Cerebellar cortex (tissue), 1 donor: ENCODE measurements at regions not wholly inside any gene's neighbourhood (a gene's known extent, or its start where the extent isn't known, plus 50 kb on each side); places are given as distances from the start of the nearest gene placed in this dataset.

ENCODE experiments used
- DNase-seq: peaks from one replicate; pipeline ENCODE4 v3.0.0-alpha.2; 2015; ENCODE audit warnings: low spot score

GRCh38 chr3:127374086-127375010 lies 86.5 kb upstream of the PRR20G start:
- peak; percentile 5 for DNase-seq

DNA sequence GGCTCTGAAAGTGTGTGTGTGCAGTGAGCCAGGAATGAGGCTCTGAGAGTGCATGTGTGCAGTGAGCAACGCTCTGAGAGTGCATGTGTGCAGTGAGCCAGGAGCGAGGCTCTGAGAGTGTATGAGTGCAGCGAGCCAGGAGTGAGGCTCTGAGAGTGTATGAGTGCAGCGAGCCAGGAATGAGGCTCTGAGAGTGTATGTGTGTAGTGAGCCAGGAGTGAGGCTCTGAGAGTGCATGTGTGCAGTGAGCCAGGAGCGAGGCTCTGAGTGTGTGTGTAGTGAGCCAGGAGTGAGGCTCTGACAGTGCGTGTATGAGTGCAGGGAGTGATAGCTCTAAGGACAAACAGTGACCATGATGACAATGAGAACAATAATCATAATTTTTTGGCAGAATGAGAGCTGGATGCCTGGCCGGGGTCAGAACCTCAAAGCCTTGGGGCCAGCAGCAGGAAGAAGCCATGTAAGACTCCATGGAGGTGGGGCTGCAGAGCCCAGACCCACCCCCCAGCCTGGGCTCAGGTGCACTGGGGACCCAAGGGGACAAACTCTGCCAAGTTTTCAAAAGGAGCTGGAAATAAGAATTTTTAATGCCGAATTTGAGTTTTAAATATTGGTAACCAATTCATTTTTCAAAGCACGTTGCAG lies 85.7 kb upstream of the PRR20G start:
- no peak for DNase-seq

DNA sequence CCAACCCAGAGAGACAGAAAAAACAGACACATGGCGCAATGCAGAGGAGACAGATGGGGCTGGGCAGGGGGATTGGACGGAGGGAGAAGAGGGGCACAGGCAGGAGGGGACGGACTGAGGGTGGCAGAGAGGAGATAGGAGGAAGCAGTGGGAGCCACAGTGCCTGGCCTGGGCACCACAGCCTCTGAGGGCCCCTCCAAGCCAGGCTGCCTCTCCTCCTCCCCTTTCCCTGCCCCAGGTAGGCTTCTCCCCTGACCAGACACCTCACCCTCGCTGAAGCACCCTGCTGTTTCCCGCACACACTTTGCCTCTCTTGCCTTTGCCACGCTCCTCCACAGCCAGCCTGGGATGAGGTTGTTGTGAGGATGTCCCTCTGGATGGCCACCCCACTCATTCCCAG lies 84.0 kb upstream of the PRR20G start:
- DNase-seq, result no peak

DNA sequence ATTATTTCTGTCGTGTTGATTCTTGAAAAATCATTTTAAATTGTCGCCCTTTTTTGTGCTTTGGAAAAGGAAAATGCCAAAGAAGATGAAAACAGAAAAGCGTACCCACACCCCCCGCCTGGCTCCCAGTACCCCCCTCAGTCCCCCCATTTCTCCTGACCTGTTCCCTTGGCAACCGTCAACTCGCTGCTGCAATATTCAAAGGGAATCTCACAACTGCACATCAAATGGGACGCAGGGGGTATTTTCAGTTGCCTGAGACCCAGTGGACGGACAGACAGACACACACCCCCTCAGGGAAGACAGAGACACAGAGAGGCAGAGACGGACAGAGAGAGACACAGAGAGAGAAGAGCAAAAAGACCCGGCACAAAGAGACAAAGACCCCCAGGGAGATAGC lies 83.5 kb upstream of the PRR20G start:
- no peak for DNase-seq

GRCh38 chr3:127370906-127371305 lies 83.1 kb upstream of the PRR20G start:
- DNase-seq, result no peak

DNA sequence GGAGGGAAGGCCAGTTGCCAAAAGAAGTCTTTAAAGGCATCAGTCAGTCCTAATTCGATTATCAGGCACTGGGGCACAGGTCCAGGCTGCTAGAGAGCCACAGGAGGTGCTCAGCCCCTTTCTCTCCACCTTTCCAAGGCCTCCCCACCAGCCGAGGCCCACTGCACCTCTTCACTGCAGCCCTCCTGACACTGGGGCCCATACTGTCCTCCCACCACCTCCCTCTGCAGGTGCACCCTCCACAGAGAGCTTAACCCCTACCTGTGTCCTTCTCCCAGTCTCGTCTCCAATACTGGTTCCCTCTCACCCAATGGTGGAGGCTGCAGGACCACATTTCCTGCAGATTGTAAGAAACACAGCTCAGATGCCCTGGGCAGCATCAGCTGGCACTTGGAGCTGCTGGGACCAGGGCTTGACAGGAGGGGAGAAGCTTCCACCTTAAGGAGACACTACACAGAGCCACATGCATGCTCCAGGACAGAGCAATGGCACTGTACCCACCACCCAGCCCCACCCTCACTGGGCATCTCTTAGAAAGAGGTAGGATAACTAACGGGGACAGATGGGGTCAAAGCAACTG lies 81.6 kb upstream of the PRR20G start:
- DNase-seq, result no peak

GRCh38 chr3:127368186-127369032 lies 80.6 kb upstream of the PRR20G start:
- no peak for DNase-seq

GRCh38 chr3:127367593-127367992 lies 79.7 kb upstream of the PRR20G start:
- no peak for DNase-seq

DNA sequence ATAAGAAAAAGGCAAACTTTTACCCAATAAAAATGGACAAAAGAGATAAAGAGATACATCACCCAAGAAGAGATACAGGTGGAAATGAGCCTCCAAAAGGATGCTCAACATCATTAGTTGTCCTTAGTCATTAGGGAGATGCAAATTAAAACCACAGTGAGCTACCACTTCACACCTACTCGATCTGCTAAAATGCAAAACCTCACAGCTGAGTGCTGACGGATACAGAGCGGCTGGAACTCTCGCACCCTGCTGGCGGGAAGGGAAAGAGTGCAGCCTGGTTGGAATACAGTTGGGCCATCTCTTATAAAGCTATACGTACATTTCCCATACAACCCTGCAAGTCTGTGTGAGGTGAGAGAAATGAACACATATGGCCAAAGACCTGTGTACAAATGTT lies 78.5 kb upstream of the PRR20G start:
- no peak for DNase-seq

DNA sequence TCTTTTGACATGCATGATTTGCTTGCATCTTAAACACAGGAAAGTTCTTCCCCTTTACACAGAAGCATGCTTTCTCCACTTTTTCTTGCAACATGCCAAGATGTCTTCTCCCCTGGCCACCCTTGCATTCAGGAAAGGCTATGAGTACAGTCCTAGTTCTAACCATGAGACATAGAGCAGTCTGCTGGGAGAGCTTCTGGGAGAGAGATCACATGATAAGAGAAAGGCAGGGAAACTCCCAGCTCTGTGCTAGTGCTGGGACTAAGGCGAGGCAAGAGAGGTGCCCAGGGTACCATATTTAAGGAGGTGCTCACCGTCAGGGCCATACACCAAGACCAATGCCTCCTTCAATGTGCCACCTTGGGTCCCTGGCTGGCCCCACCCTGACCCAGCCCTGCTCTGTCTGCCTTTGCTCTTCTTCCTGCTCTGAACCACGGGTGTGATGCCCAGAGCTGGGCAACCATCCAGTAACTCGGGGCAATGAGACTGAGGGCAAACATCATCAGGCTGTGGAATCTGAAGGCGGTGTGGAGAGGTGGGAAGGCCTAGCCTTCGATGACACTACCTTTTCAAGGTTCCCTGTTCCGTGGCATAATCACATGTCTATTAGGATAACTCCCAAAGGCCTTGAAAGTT lies 77.4 kb upstream of the PRR20G start:
- DNase-seq, result no peak

DNA sequence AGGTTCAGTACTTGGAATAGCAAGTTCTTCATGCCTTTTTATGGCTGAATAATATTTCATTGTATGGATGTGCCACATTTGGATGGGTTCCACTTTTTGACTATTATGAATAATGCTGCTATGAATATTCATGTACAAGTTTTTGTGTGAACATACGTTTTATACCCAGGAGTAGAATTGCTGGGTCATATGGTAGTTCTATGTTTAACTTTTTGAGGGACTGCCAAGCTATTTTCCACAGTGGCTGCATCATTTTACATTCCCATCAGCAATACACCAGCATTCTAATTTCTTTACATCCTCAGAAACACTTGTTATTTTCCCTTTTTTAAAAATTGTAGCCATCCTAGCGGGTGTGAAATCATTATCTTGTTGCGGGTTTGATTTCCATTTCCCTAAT lies 76.0 kb upstream of the PRR20G start:
- DNase-seq, result no peak

- DNase-seq, result no peak
Measured at GRCh38 chr3:127363171-127363570, 75.3 kb upstream of the PRR20G start.

GRCh38 chr3:127360647-127361046 lies 72.8 kb upstream of the PRR20G start:
- no peak for DNase-seq

- DNase-seq, result no peak
Measured at GRCh38 chr3:127358641-127359040, 70.8 kb upstream of the PRR20G start.

GRCh38 chr3:127356381-127356780 lies 68.5 kb upstream of the PRR20G start:
- DNase-seq, result no peak

- no peak for DNase-seq
Measured at GRCh38 chr3:127354761-127355160, 66.9 kb upstream of the PRR20G start.

DNA sequence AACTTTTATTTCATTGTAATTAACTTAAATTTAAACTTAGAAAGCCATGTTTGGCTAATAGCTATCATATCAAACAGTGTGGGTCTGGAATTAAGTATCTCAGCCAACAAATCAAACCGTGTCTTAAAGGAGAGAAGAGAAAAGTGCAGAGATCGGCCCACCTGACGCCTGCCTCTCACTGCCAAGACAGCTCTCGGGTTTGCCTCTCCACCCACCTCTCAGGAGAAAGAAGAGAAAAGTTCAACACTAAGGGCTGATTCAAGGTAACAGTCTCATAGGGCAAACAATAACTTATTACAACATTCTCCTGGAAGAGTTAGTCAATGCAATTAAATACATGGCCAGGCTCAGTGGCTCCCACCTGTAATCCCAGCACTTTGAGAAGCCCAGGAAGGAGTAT lies 64.8 kb upstream of the PRR20G start:
- no peak for DNase-seq

DNA sequence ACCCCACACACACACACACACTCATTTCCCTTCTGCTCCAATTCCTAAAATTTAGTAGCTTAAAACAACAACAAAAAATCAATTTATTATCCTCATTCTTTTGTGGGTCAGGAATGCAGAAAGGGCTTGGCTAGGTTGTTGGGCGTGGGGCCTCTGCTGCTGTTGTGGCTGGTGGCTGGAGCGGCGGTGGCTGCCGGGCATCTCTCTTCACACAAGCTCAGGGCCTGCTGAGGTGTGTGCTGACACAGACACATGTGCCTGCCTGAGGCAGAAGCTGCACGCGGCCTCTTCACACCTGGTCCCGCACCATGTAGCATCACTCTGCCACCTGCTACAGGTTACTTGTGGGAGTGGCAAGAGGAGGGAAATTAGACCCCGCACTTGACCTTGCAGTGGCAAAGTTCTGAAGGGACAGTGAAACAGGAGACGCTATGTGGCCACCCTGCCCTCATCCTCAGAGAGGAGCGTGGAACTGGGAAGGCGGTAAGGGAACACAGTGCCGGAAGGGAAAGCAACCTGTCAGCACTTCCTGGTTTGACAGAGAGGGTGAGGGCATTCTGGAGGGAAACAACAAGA lies 64.0 kb upstream of the PRR20G start:
- no peak for DNase-seq

GRCh38 chr3:127351321-127351720 lies 63.5 kb upstream of the PRR20G start:
- DNase-seq, result peak; percentile 1

DNA sequence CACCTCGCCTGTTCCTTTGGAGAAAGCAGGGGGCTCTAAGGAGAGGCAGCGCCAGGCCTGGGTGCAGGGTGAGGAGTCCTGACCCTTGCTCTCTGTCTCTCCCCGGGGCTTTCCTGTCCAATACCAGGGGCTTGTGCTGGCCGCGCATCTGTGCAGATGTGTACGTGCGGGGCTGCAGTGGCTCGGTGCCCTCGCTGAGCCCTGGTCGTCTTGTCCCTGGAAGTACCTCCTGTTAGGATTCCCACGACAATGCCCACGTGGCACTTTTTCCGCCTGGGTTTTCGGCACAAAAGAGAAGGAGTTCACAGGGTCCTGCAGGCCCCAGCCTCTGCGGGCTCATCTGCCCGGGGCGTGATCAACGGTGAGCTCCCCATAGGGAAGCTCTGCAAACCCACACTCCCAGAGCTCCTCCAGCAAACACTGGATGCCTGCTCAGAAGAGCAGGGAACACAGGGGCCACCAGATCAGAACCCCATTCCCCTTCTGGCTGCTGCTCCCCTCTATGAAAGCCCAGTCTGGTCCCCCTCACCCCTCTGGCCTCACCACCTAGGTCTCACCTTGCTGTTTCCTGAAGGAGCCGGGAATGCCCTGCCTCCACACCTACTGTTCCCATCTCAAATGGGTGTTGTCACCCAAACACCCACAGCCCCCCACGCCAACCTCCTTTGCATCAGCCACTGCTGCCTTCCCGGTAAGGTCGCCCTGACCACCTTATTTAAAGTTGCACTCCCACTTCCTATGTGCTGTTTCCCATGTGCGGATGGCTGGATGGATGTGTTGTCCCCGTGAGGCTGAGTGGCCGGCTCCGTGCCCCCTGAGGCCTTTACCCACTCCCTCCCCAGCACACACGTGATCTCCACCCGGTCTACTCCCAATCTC lies 62.6 kb upstream of the PRR20G start:
- DNase-seq, result no peak
